Activated CD4-positive, CD25-positive, alpha-beta regulatory T cell treated with anti-CD3 and anti-CD28 coated beads, Interleukin-2, amount 50 U/mL, for 24 hours (primary cell): ENCODE measurements at regions not wholly inside any gene's neighbourhood (a gene's known extent, or its start where the extent isn't known, plus 50 kb on each side); places are given as distances from the start of the nearest gene placed in this dataset.
"Not testable (repeated sequence)": the region's sequence is repeated elsewhere in the genome, so short reads cannot be mapped to it uniquely, and the experiment has no call there.

Experiments
- ATAC-seq, 2 donors: fragments of 150-1000 bp; cut with Tn5 transposase; one replicate each; pipeline ENCODE4 v1.10.0; 2021; ENCODE audit warnings: mild to moderate bottlenecking in 1 of 2, moderate library complexity in 1 of 2

GRCh38 chr6:150775415-150776203, 89.9 kb upstream of the MTHFD1L start:
- ATAC-seq = no peak

- ATAC-seq = no peak
These were observed 87.8 kb upstream of the MTHFD1L start for GRCh38 chr6:150777736-150778135.

- ATAC-seq = no peak
These were observed 81.7 kb upstream of the MTHFD1L start for GRCh38 chr6:150783813-150784212.

DNA sequence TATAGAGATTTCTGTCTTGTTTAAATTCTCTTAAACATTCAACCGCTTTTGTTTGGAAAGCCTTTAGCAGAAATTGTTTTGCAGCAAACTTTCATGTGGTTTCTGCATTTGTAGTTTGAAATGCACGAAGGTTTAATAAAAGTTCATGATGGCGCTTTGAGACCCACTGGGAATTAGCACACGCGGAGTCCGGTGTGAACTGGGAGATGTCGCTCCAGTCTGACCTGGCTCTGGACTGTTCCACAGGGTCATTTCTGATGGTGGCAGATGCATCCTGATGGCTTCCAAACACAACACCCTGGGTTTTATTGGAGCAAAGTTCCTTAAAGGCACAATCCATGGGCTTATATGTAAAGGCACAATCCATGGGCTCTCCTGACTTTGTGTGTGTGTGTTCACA, 78.1 kb upstream of the MTHFD1L start:
- no peak for ATAC-seq

DNA sequence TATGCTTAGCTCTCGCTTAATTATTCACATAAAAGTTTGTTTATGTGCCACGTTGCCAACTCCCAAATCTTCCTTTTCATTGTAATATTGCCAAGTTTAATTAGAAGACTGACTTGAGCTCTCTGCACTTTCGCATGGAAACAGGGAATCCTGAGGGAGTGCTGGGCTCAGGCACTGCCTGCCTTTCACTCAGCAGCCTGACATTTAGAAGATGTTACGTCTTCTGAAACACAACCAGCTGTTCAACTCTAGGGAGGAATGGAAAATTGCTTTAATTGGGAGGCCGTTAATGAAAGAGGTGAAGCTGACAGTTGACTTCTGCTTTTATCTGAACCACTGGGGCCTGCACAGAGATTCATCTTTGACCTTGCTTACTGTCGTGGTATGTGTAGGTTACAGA, 77.4 kb upstream of the MTHFD1L start:
- no peak for ATAC-seq

DNA sequence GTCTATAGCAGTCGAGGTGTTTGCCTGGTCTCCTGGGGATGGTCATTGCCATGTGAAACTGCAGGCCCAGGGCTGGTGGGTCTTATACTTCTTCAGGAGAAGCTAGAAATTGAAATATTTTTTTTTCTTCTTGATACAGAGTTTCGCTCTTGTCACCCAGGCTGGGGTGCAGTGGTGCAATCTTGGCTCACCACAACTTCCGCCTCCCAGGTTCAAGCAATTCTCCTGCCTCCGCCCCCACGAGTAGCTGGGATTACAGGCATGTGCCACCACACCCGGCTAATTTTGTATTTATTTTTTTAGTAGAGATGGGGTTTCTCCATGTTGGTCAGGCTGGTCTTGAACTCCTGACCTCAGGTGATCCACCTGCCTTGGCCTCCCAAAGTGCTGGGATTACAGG, 75.6 kb upstream of the MTHFD1L start:
- ATAC-seq = not testable (repeated sequence)

- no peak for ATAC-seq
These were observed 73.8 kb upstream of the MTHFD1L start for GRCh38 chr6:150791717-150792116.

DNA sequence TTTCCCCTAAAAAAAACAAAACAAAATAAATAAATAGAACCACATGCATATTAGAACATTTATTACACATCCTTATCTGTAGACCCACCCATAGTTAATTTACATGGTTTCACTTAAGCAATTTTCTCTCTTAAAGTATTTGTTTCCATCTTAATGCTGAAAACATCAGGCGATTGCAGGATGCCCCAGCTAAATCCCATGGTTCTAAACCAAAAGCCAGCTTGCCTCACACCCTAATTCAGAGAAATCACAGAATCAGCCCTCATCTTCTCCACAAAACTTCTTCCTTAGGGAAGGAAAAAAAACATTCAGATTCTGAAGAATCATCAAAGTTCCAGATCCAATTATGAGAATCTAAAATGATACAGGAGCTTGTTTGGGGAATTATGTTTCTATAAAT, 67.6 kb upstream of the MTHFD1L start:
- no peak for ATAC-seq

GRCh38 chr6:150799276-150799805, 66.2 kb upstream of the MTHFD1L start:
- no peak for ATAC-seq

DNA sequence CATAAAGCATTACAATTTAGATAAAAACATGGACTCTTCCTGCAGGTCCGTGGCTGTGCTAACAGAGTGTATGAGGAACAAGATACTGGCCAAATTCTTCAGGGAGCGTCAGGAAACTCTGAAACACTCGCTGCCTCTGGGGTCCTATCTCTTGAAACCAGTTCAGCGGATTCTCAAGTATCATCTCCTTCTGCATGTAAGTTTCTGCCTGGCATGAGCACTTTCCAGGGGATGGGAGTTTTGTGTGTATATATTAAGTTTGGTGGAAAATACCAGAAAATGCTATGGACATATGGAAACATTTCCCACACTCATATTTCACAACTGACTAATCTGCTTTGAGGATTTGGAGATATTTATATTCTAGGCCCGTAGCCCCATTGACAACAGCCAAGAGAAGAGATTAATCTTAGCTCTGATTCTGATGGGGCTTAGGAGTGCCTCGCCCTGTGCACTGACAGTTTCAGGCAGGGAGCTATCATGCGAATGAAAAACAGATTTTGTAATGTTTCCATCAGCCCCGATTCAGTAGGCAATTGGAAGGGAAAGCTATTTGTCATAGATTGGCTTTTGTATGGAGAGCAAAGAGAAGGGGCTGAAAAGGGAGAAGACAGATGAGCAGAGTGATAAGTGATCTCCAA, 64.7 kb upstream of the MTHFD1L start:
- no peak for ATAC-seq

DNA sequence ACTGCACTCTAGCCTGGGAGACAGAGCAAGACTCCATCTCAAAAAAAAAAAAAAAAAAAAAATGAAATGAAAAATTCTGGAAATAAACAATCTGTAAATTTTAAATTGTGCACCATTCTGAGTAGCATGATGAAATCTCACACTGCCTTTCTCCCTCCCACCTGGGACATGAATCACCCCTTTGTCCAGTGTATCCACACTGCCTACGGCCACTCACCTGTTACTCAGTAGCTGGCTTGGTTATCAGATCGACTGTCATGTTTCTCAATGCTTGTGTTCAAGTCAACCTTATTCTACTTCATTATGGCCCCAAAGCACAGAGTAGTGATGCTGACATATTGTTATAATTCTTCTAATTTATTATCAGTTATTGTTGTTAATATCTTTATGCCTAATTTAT, 58.7 kb upstream of the MTHFD1L start:
- ATAC-seq = no peak

- peak; percentile 72 to 74 for ATAC-seq
These were observed 52.0 kb upstream of the MTHFD1L start for GRCh38 chr6:150813319-150813992.

DNA sequence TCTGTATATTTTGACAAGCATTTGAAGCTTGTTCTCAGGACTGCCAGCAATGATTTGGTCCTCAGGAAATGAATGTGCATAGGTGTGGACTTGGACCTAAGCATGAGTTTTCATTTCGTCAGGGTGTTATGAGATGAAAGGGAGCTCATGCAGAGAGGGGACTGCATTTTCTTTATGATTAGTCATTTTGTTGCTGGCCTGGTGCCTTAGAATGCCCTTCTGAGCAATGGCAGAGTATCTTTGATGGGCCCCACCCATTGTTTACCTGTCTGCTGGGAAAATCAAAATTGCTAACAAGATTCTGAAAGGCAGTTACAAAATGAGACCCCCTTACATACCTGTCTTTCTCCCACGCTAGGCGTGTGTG, 51.5 kb upstream of the MTHFD1L start:
- peak; percentile 50 to 55 for ATAC-seq
